PFSK-1 (cell line): ENCODE measurements at regions not wholly inside any gene's neighbourhood (a gene's known extent, or its start where the extent isn't known, plus 50 kb on each side); places are given as distances from the start of the nearest gene placed in this dataset.

ENCODE experiments used
- FOXP2 ChIP-seq: optimal IDR thresholded peaks from 2 replicates; pipeline ENCODE3; 2011; ENCODE audit warnings: borderline replicate concordance, control low read depth, inconsistent platforms; ENCODE audit not compliant: insufficient read depth; ENCODE audit errors: extremely low read length, extremely low read depth
- POLR2AphosphoS5 ChIP-seq: IDR thresholded peaks from 2 replicates; pipeline ENCODE4 v1.6.1; 2012; ENCODE audit warnings: low read depth, mild to moderate bottlenecking, control low read depth, low read length, moderate library complexity
- SIN3A ChIP-seq: IDR thresholded peaks from 2 replicates; pipeline ENCODE4 v1.6.1; 2012; ENCODE audit warnings: mild to moderate bottlenecking, low read length, moderate library complexity, borderline replicate concordance; ENCODE audit not compliant: insufficient read depth
- TAF1 ChIP-seq: IDR thresholded peaks from 2 replicates; pipeline ENCODE4 v1.6.1; 2012; ENCODE audit warnings: low read length, control low read depth, borderline replicate concordance; ENCODE audit not compliant: insufficient read depth
- TF ChIP-seq, protein P1 (sequence below), 2 experiments: IDR thresholded peaks; 2 replicates each; pipeline versions ENCODE4 v1.6.1 to v1.8.0; 2011 to 2012; ENCODE audit warnings: low read depth in 2 of 2, low read length in 2 of 2, control low read depth in 1 of 2, inconsistent platforms in 1 of 2, mild to moderate bottlenecking in 1 of 2, moderate library complexity in 1 of 2; ENCODE audit not compliant: insufficient read depth in 1 of 2

DNA sequence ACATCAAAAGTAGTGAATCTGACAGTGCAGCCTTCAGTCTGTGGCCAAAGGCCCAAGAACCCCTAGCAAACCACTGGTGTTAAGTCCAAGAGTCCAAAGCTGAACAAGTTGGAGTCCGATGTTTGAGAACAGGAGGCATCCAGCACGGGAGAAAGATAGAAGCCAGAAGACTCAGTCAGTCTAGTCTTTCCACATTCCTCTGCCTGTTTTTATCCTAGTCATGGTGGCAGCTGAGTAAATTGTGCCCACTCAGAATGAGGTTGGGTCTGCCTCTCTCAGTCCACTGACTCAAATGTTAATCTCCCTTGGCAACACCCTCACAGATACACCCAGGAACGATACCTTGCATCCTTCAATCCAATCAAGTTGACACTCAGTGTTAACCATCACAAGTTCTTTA is 1255.4 kb downstream of the LRFN5 start:
- TF ChIP-seq FOXP2 (no peak), POLR2AphosphoS5 (no peak)

GRCh38 chr14:42860371-42860770 is 1253.7 kb downstream of the LRFN5 start:
- TF ChIP-seq, protein P1, sequence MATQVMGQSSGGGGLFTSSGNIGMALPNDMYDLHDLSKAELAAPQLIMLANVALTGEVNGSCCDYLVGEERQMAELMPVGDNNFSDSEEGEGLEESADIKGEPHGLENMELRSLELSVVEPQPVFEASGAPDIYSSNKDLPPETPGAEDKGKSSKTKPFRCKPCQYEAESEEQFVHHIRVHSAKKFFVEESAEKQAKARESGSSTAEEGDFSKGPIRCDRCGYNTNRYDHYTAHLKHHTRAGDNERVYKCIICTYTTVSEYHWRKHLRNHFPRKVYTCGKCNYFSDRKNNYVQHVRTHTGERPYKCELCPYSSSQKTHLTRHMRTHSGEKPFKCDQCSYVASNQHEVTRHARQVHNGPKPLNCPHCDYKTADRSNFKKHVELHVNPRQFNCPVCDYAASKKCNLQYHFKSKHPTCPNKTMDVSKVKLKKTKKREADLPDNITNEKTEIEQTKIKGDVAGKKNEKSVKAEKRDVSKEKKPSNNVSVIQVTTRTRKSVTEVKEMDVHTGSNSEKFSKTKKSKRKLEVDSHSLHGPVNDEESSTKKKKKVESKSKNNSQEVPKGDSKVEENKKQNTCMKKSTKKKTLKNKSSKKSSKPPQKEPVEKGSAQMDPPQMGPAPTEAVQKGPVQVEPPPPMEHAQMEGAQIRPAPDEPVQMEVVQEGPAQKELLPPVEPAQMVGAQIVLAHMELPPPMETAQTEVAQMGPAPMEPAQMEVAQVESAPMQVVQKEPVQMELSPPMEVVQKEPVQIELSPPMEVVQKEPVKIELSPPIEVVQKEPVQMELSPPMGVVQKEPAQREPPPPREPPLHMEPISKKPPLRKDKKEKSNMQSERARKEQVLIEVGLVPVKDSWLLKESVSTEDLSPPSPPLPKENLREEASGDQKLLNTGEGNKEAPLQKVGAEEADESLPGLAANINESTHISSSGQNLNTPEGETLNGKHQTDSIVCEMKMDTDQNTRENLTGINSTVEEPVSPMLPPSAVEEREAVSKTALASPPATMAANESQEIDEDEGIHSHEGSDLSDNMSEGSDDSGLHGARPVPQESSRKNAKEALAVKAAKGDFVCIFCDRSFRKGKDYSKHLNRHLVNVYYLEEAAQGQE (IDR thresholded peaks at IDR 0.05; ENCODE audit: insufficient read depth in 1 of 2, low read depth in 2 of 2, low read length in 2 of 2), result no peak
- TF ChIP-seq TAF1 (no peak), POLR2AphosphoS5 (no peak), FOXP2 (no peak), SIN3A (no peak)

DNA sequence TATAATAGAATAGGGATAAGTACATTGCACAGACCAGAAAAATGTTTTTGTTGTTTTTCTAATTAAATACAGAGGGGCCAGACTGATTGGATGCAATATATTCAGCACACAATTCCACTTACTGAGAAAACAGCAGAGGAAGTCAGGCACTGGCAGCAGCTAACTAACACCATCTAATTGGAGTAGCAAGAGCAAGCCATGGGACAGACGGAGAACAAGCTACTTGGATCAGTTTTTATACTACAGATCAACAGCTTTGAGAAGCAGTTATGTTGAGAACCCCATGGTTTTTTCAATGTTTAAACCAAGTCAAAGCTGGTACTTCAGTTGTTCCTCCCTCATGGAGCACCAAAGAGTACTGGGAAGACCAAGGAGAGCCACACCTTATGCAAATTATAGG is 1249.4 kb downstream of the LRFN5 start:
- no peak for TF ChIP-seq TAF1
- TF ChIP-seq POLR2AphosphoS5, result no peak
- TF ChIP-seq, protein P1 (IDR thresholded peaks at IDR 0.05; ENCODE audit: insufficient read depth in 1 of 2, low read depth in 2 of 2, low read length in 2 of 2), result no peak
- no peak for TF ChIP-seq FOXP2

GRCh38 chr14:42855085-42855484 is 1248.4 kb downstream of the LRFN5 start:
- TF ChIP-seq, protein P1 (IDR thresholded peaks at IDR 0.05; ENCODE audit: insufficient read depth in 1 of 2, low read depth in 2 of 2, low read length in 2 of 2), result no peak

DNA sequence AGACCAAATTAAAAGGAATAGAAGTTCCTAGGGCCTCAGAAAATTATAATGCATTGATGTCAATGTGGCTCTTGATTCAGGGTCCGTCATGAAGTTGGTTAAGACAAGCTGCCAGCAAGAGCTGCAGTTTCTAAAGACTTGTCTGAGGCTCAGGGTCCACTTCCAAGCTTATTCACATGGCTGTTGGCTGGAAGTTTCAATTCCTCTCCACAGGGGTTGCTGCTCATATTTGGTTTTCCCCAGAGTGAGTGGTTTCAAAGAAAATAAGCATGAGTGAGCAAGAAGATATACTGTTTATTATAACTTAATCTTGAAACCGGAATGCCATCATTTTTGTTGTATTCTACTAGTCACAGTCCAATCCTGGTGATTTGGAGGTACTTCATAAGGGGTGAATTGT is 1247.4 kb downstream of the LRFN5 start:
- TF ChIP-seq, protein P1 (IDR thresholded peaks at IDR 0.05; ENCODE audit: insufficient read depth in 1 of 2, low read depth in 2 of 2, low read length in 2 of 2), result no peak
- TF ChIP-seq TAF1 (no peak), FOXP2 (no peak), POLR2AphosphoS5 (no peak), SIN3A (no peak)

DNA sequence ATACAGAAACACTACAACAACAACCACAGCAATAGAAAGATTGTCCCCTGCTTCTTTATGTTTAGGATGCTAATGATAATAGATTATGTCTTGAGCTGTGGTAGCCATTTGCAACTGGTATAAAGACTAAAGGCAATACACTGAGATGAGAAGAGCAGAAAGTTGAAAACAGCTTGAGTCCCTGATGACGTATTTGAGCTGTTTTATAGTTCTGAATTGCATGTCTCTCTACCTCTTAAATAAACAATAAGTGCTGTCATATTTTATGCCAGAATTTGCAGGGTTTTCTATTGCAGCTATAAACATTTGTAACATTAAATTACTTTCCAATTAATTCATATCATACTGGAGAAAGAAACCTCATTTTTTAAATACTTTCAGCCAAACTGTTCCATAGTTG is 1242.0 kb downstream of the LRFN5 start:
- TF ChIP-seq FOXP2 (no peak), TAF1 (no peak), SIN3A (no peak)
- TF ChIP-seq, protein P1 (IDR thresholded peaks at IDR 0.05; ENCODE audit: insufficient read depth in 1 of 2, low read depth in 2 of 2, low read length in 2 of 2), result no peak
